Spleen (tissue), 7 donors: ENCODE measurements at regions not wholly inside any gene's neighbourhood (a gene's known extent, or its start where the extent isn't known, plus 50 kb on each side); places are given as distances from the start of the nearest gene placed in this dataset.

Source experiments
- CTCF ChIP-seq, 11 experiments: fragments of 200-600 bp in 7 of 11; fragments of 450-650 bp in 4 of 11; sonication (generic) in 4 of 11; IDR thresholded peaks in 8 of 11; conservative IDR thresholded peaks in 3 of 11; 1 replicate in 7 of 11; 2 replicates in 4 of 11; pipeline versions ENCODE4 v1.4.0 to v1.8.0; 2016 to 2021; ENCODE audit warnings: antibody characterized with exemption in 11 of 11, inconsistent platforms in 4 of 11, mild to moderate bottlenecking in 1 of 11
- POLR2A ChIP-seq, 3 donors: fragments of 450-650 bp; IDR thresholded peaks; one replicate each; pipeline ENCODE4 v1.5.1; 2017; ENCODE audit warnings: antibody characterized with exemption in 3 of 3, mild to moderate bottlenecking in 1 of 3
- donor health status: DM: no; HTN: no; CAD: no; lungs with moderate emphysema.
- donor health status: DM: no; HTN: no; CAD: no.
- donor health status: DM: no; HTN: no; CAD: no.

GRCh38 chr11:116579857-116580727, 192.7 kb downstream of the BUD13 start:
- TF ChIP-seq POLR2A (IDR thresholded peaks at IDR 0.05) (no peak), CTCF (IDR thresholded peaks at IDR 0.05 in 8 of 11, conservative IDR thresholded peaks at IDR 0.05 in 3 of 11) (no peak)
